NT2/D1 (cell line): ENCODE measurements at regions not wholly inside any gene's neighbourhood (a gene's known extent, or its start where the extent isn't known, plus 50 kb on each side); places are given as distances from the start of the nearest gene placed in this dataset.

ENCODE experiments used
- DNase-seq: peaks from one replicate; pipeline ENCODE4 v3.0.0-alpha.2; 2011; ENCODE audit warnings: low read depth, low spot score
- H3K27me3 ChIP-seq: 2 replicates; pipeline ENCODE4 v1.6.0; 2011; ENCODE audit warnings: mild to moderate bottlenecking; ENCODE audit not compliant: insufficient read length, insufficient read depth
- H3K36me3 ChIP-seq: 2 replicates; pipeline ENCODE4 v1.6.1; 2011; ENCODE audit warnings: mild to moderate bottlenecking, low read length, mixed read lengths; ENCODE audit not compliant: insufficient read depth, insufficient read length
- H3K4me1 ChIP-seq: 2 replicates; pipeline ENCODE4 v1.5.1; 2011; ENCODE audit not compliant: insufficient read depth, insufficient read length
- H3K4me3 ChIP-seq: 2 replicates; pipeline ENCODE4 v1.5.1; 2011; ENCODE audit warnings: low read depth; ENCODE audit not compliant: insufficient read length
- H3K9ac ChIP-seq: 2 replicates; pipeline ENCODE4 v1.6.0; 2011; ENCODE audit warnings: low read depth; ENCODE audit not compliant: insufficient read length
- H3K9me3 ChIP-seq: 2 replicates; pipeline ENCODE4 v1.5.1; 2011; ENCODE audit warnings: mild to moderate bottlenecking, low read length; ENCODE audit not compliant: insufficient read depth
- SUZ12 ChIP-seq: IDR thresholded peaks from 2 replicates; pipeline ENCODE4 v1.6.1; 2011; ENCODE audit not compliant: insufficient read length, insufficient read depth; ENCODE audit errors: extremely low read depth
- YY1 ChIP-seq: IDR thresholded peaks from 2 replicates; pipeline ENCODE4 v1.6.1; 2011; ENCODE audit not compliant: insufficient read length, insufficient read depth
- ZNF274 ChIP-seq: IDR thresholded peaks from 2 replicates; pipeline ENCODE4 v1.6.1; 2011; ENCODE audit warnings: mild to moderate bottlenecking, low read depth, low read length

GRCh38 chr6:163897030-163897429 is 482.5 kb downstream of the QKI start:
- H3K27me3 ChIP-seq, result no peaks in the 10 kb centered on the region
- no peak for DNase-seq

GRCh38 chr6:163895162-163895561 is 480.6 kb downstream of the QKI start:
- Histone ChIP-seq H3K36me3 (no peaks in the 10 kb centered on the region), H3K9me3 (peaks cover 9% of the 10 kb centered on the region; the same call in 1 of the 2 replicates), H3K27me3 (no peaks in the 10 kb centered on the region), H3K4me1 (no peaks in the 10 kb centered on the region), H3K4me3 (no peak overlapping the region), H3K9ac (no peak overlapping the region)
- TF ChIP-seq ZNF274, result no peak
- no peak for TF ChIP-seq YY1
- no peak for TF ChIP-seq SUZ12
- DNase-seq, result no peak

More at GRCh38 chr6:163897030-163897429, 482.5 kb downstream of the QKI start:
- Histone ChIP-seq H3K36me3 (no peaks in the 10 kb centered on the region), H3K4me1 (no peaks in the 10 kb centered on the region), H3K9me3 (peaks cover 9% of the 10 kb centered on the region; the same call in 1 of the 2 replicates), H3K9ac (no peak overlapping the region), H3K4me3 (no peak overlapping the region)
- TF ChIP-seq YY1, result no peak
- TF ChIP-seq ZNF274, result no peak
- no peak for TF ChIP-seq SUZ12

GRCh38 chr6:163893609-163894189 is 479.2 kb downstream of the QKI start:
- DNase-seq, result no peak
- Histone ChIP-seq H3K27me3 (no peaks in the 10 kb centered on the region), H3K4me3 (no peak overlapping the region), H3K36me3 (no peaks in the 10 kb centered on the region), H3K9me3 (peaks cover 9% of the 10 kb centered on the region; the same call in 1 of the 2 replicates), H3K4me1 (no peaks in the 10 kb centered on the region), H3K9ac (no peak overlapping the region)
- TF ChIP-seq YY1 (no peak), ZNF274 (no peak), SUZ12 (no peak)

- no peak for DNase-seq
- TF ChIP-seq SUZ12 (no peak), YY1 (no peak), ZNF274 (no peak)
- Histone ChIP-seq H3K9ac (no peak overlapping the region), H3K4me1 (no peaks in the 10 kb centered on the region), H3K27me3 (no peaks in the 10 kb centered on the region), H3K9me3 (peaks cover 8% of the 10 kb centered on the region; the same call in 1 of the 2 replicates), H3K4me3 (no peak overlapping the region), H3K36me3 (no peaks in the 10 kb centered on the region)
These were observed 478.5 kb downstream of the QKI start for GRCh38 chr6:163892824-163893561.

GRCh38 chr6:163889904-163890514 is 475.5 kb downstream of the QKI start:
- Histone ChIP-seq H3K36me3 (no peaks in the 10 kb centered on the region), H3K4me3 (no peak overlapping the region), H3K4me1 (no peaks in the 10 kb centered on the region), H3K27me3 (no peaks in the 10 kb centered on the region), H3K9me3 (no peaks in the 10 kb centered on the region), H3K9ac (no peak overlapping the region)
- TF ChIP-seq YY1, result no peak
- no peak for TF ChIP-seq SUZ12
- no peak for TF ChIP-seq ZNF274
- no peak for DNase-seq

- Histone ChIP-seq H3K9me3 (no peaks in the 10 kb centered on the region), H3K9ac (no peak overlapping the region), H3K27me3 (no peaks in the 10 kb centered on the region), H3K4me1 (no peaks in the 10 kb centered on the region), H3K4me3 (no peak overlapping the region), H3K36me3 (no peaks in the 10 kb centered on the region)
- no peak for DNase-seq
- TF ChIP-seq YY1, result no peak
- no peak for TF ChIP-seq ZNF274
- TF ChIP-seq SUZ12, result no peak
These were observed 473.7 kb downstream of the QKI start for GRCh38 chr6:163888030-163888819.
